HEK293 (cell line): ENCODE measurements at regions not wholly inside any gene's neighbourhood (a gene's known extent, or its start where the extent isn't known, plus 50 kb on each side); places are given as distances from the start of the nearest gene placed in this dataset.
"Not testable (repeated sequence)": the region's sequence is repeated elsewhere in the genome, so short reads cannot be mapped to it uniquely, and the experiment has no call there.

Experiments used
- CTCF ChIA-PET: fragments of 350-600 bp; formaldehyde crosslinking; extraction: SDS; loops from one replicate; lab custom pipeline; 2021; ENCODE audit warnings: antibody characterized with exemption; lab: Yijun Ruan, JAX
- POLR2A ChIA-PET: fragments of 300-600 bp; formaldehyde crosslinking; extraction: SDS; loops from one replicate; lab custom pipeline; 2020; ENCODE audit warnings: antibody characterized with exemption, inconsistent platforms; lab: Yijun Ruan, JAX
- H3K27ac ChIP-seq: fragments of 200-500 bp; sonication (Bioruptor generic); 2 replicates; pipeline ENCODE4 v1.5.1; 2014; ENCODE audit warnings: low read depth, low read length, control low read depth, inconsistent platforms; ENCODE audit errors: extremely low read depth
- H3K36me3 ChIP-seq, 2 experiments: fragments of 200-500 bp in 1 of 2; sonication (Bioruptor generic) in 1 of 2; 1 replicate in 1 of 2; 2 replicates in 1 of 2; pipeline ENCODE4 v1.5.1; 2014 to 2017; ENCODE audit warnings: inconsistent platforms in 2 of 2, low read length in 2 of 2; ENCODE audit not compliant: control insufficient read depth in 2 of 2, insufficient read depth in 1 of 2
- H3K4me1 ChIP-seq: fragments of 200-500 bp; sonication (Bioruptor generic); 2 replicates; pipeline ENCODE4 v1.5.1; 2014; ENCODE audit warnings: mild to moderate bottlenecking, low read length, inconsistent platforms; ENCODE audit not compliant: control insufficient read depth, insufficient read depth
- H3K4me3 ChIP-seq: 2 replicates; pipeline ENCODE4 v1.5.1; 2011; ENCODE audit warnings: low read depth, mild to moderate bottlenecking, control low read depth, low read length, moderate library complexity
- H3K9me3 ChIP-seq: fragments of 200-500 bp; sonication (Bioruptor generic); 2 replicates; pipeline ENCODE4 v1.5.1; 2014; ENCODE audit warnings: low read depth, low read length, inconsistent platforms; ENCODE audit not compliant: control insufficient read depth, insufficient read depth

DNA sequence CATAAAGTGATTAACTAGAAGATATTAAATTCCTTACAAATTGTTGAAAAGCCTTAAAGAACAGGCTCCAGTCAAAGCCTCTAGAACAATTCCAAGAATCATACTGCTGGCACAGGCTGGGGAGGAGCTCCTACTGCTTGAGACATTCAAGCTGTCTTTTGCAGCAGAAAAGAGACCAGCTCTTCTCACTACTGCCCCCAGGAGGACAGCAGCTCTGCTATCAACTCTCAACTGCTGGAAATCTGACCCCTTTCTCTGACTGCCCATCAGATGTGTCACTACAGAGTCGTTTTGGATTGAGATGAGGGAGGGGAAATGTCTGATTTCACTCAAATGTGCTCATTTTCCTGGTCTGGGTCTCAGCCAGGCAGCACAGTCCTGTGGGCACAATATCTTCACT, 421.0 kb downstream of the RPIA start:
- H3K4me3 ChIP-seq, POLR2A ChIA-PET, H3K4me1 ChIP-seq, H3K36me3 ChIP-seq, H3K9me3 ChIP-seq, H3K27ac ChIP-seq: not testable (repeated sequence)
- CTCF ChIA-PET, result interaction anchor here (1.2 kb wide), 1 partner anchor 209 kb away, joined by 4 read pairs; no protein-coding TSS in a partner anchor

DNA sequence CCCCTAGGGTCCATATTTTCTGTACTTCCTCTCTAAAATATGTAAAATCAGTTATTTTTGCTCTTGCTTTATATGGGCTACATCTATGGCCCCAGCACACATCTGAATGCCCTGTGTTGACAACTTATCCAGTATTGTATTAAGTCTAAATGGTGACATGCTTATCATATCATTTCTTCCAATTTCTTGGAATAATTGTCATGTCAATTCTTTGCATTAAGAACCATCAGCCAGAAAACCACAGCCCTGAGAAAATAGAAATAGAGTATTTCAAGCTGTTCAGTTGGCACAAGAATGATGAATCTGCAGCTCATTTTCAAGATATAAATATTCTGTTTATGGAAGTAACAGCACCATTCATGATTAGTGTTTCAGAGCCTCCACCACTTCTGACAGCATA, 421.8 kb downstream of the RPIA start:
- H3K4me1 ChIP-seq, H3K4me3 ChIP-seq, H3K9me3 ChIP-seq, H3K27ac ChIP-seq, H3K36me3 ChIP-seq, POLR2A ChIA-PET: not testable (repeated sequence)
- CTCF ChIA-PET, result interaction anchor here (1.2 kb wide), 1 partner anchor 209 kb away, joined by 4 read pairs; no protein-coding TSS in a partner anchor

- H3K27ac ChIP-seq, CTCF ChIA-PET, H3K4me1 ChIP-seq, POLR2A ChIA-PET, H3K36me3 ChIP-seq, H3K9me3 ChIP-seq, H3K4me3 ChIP-seq: not testable (repeated sequence)
Measured at GRCh38 chr2:89129440-89129839, 438.0 kb downstream of the RPIA start.

DNA sequence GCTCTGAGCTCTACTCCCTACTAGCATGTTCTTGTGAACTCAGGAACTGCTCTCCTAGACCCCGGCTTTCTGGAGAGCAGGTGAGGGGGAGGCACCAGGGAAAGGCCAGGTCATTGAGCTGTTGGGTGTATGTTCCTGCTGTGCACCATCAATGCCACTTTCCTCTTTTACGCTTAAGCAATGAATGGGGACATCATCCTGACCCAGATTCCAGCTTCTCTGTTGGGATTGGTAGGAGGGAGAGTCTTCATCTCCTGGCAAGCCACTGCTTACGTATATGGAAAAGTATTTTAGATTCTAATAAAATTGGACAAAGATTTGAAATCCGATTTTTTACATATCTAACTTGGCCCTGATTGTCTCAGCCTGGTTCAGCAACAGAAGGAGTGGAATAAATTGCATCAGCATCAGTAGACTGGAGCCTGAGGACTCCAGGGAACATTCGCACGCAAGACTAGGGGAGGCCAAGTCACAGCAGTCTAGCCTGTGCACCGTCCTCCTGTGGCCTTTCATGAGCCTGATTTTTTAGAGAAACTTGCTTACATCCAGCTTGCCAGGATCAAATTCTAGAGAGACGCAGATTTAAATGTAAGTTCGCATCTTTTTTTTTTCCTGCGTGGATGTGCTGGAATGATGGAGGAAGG, 439.3 kb downstream of the RPIA start:
- CTCF ChIA-PET, result interaction anchor here (0.5 kb wide), 1 partner anchor 228 kb away, joined by 3 read pairs; no protein-coding TSS in a partner anchor
- H3K27ac ChIP-seq, H3K4me1 ChIP-seq, H3K36me3 ChIP-seq, H3K9me3 ChIP-seq, H3K4me3 ChIP-seq, POLR2A ChIA-PET: not testable (repeated sequence)

DNA sequence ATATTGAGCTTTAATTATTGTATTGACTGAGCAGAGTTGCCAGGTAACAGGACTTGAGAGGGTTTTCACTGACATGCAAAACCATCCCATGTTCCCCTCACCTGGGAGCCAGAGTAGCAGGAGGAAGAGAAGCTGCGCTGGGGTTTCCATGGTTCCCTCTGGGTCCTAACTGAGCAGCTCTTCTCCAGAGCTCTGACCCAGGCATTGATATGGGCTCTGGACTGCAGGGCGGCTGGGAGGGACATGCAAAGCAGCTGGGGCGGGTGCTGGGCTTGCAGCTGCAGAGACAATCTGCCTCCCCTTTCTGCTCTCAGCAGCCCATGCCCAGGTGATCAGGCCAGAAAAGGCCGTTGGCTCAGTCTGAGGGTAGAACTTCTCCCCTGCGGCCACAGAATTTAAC, 451.5 kb downstream of the RPIA start:
- H3K4me3 ChIP-seq, CTCF ChIA-PET, H3K4me1 ChIP-seq, H3K9me3 ChIP-seq, POLR2A ChIA-PET, H3K36me3 ChIP-seq, H3K27ac ChIP-seq: not testable (repeated sequence)

DNA sequence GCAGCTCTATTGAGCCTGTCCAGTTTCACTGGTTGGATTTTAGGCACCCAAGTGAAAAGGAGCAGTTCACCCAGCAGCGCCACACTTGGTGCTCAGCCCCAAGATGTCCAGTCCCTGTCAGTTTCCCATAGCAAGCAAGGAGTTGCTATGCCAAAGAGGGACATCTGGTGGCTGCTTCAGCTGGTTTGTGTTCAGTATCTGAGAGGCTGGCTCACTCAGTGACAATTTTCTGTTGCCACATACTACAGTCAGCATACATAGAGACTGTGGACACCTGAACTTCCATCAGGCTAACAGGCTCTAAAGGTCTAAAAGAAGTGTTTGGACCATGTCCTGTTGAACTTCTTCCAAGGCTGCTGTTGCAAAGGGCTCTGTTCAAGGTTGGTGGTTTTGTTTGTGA, 453.9 kb downstream of the RPIA start:
- H3K9me3 ChIP-seq, H3K4me1 ChIP-seq, H3K36me3 ChIP-seq, H3K27ac ChIP-seq, H3K4me3 ChIP-seq, POLR2A ChIA-PET: not testable (repeated sequence)
- CTCF ChIA-PET, result interaction anchor here (0.8 kb wide), 1 partner anchor 243 kb away, joined by 4 read pairs; no protein-coding TSS in a partner anchor

DNA sequence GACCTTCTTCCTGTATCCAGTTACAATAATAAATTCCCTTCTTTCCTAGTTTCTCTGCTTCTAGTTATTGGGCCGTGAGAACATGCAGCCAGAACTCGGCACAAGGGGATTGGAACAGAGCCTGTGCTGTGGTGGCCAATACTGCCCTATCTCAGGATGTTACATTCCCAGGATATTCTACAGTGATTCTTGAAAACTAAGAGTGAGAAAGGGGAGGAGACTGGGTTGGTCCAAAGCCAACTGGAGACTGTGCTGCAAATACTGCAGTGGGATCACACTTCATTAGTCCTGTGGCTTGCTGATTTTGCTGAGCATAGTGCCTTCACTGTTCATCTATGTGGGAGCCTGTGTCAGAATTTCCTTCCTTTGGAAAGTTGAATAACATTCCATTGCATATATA, 456.8 kb downstream of the RPIA start:
- H3K4me1 ChIP-seq, H3K4me3 ChIP-seq, H3K9me3 ChIP-seq, CTCF ChIA-PET, H3K36me3 ChIP-seq, POLR2A ChIA-PET, H3K27ac ChIP-seq: not testable (repeated sequence)

DNA sequence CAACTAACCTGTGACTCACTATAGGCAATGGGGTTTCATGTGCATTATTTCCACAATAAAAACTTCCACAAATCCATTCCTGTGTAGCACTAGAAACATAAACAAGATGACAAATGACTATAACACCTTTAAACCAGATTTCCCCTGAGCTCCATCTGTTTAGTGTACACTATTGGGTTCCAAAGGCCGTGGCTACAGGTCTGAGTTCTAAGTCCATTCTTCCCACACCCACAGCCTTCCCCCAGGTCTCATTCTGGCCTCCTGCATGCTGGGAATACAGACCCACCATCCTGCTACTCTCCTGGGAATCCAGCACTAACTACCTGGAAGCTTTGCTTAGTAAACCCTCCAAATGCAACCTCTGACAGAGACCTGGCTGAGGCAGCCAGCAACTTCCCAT, 460.2 kb downstream of the RPIA start:
- CTCF ChIA-PET, H3K9me3 ChIP-seq, H3K27ac ChIP-seq, H3K4me3 ChIP-seq, H3K4me1 ChIP-seq, POLR2A ChIA-PET, H3K36me3 ChIP-seq: not testable (repeated sequence)

- H3K27ac ChIP-seq, H3K4me3 ChIP-seq, POLR2A ChIA-PET, H3K36me3 ChIP-seq, H3K9me3 ChIP-seq, H3K4me1 ChIP-seq: not testable (repeated sequence)
- CTCF ChIA-PET, result interaction anchor here (1.0 kb wide), 1 partner anchor 279 kb away, joined by 4 read pairs; no protein-coding TSS in a partner anchor
Measured at GRCh38 chr2:89152501-89152900, 461.0 kb downstream of the RPIA start.

DNA sequence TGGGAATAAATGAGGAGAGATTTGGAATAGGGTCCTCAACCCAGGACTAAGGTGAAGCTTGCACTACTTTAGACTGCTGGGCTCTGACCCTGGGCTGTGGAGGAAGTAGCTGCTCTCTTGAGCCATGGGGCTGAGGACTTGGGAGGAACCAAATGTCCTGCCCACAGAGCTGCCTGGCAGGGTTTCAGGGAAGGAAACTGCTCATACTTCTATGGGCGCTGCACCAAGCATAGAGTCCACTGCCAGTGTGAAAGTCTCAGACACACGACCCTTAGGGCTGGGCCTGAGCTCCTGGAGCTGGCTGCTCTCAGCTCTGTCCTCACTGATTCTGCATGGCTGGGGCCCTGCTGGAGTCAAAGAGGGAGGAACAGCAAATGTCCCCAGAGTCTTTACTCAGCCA, 461.7 kb downstream of the RPIA start:
- H3K27ac ChIP-seq, POLR2A ChIA-PET, H3K4me3 ChIP-seq, H3K4me1 ChIP-seq, H3K9me3 ChIP-seq, H3K36me3 ChIP-seq: not testable (repeated sequence)
- CTCF ChIA-PET, result interaction anchor here (1.0 kb wide), 1 partner anchor 280 kb away, joined by 4 read pairs; no protein-coding TSS in a partner anchor

DNA sequence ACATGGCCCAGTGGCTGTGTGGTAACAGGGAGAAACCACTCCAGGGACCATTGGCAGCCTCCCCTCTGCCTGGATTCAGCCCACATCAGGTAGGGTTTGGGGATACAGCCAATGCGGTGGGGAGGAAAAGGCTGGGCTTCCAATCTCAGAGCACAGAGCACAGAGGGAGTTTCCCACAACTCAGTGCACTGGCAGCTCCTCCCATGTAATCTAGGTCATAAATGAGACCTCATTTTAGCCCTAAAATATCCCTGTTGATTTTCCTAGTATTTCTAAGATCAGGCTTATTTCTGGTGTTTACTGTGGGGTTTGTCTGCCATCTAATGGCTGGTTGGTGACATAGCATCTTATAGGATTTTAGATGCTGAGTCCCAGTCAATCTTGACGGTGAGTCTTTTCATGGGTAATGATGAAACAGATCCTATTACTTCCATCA, 462.8 kb downstream of the RPIA start:
- not testable (repeated sequence) for H3K9me3 ChIP-seq, H3K36me3 ChIP-seq

More for the DNA sequence above, 462.8 kb downstream of the RPIA start:
- POLR2A ChIA-PET, H3K27ac ChIP-seq, H3K4me1 ChIP-seq, CTCF ChIA-PET, H3K4me3 ChIP-seq: not testable (repeated sequence)
